GOT3 (cell line): ENCODE measurements at regions not wholly inside any gene's neighbourhood (a gene's known extent, or its start where the extent isn't known, plus 50 kb on each side); places are given as distances from the start of the nearest gene placed in this dataset.
"Not testable (repeated sequence)": the region's sequence is repeated elsewhere in the genome, so short reads cannot be mapped to it uniquely, and the experiment has no call there.

ENCODE experiments used
- DNase-seq: peaks from one replicate; lab custom pipeline; 2025; ENCODE audit warnings: mixed read lengths; lab: John Stamatoyannopoulos, UW

- DNase-seq: no peak
Observed at GRCh38 chr2:235218486-235218907, 266.7 kb downstream of the SH3BP4 start.

GRCh38 chr2:235219048-235219447, 267.2 kb downstream of the SH3BP4 start:
- DNase-seq: no peak

- no peak for DNase-seq
Observed at GRCh38 chr2:235220331-235220730, 268.5 kb downstream of the SH3BP4 start.

- no peak for DNase-seq
Observed at GRCh38 chr2:235223011-235223410, 270.8 kb upstream of the AGAP1 start.

- no peak for DNase-seq
Observed at GRCh38 chr2:235224410-235224809, 269.4 kb upstream of the AGAP1 start.

GRCh38 chr2:235225261-235225660, 268.6 kb upstream of the AGAP1 start:
- DNase-seq: no peak

GRCh38 chr2:235227590-235227989, 266.3 kb upstream of the AGAP1 start:
- DNase-seq: no peak

GRCh38 chr2:235228422-235228821, 265.4 kb upstream of the AGAP1 start:
- not testable (repeated sequence) for DNase-seq

- DNase-seq: no peak
Observed at GRCh38 chr2:235229236-235229635, 264.6 kb upstream of the AGAP1 start.

- DNase-seq: no peak
Observed at GRCh38 chr2:235230821-235231601, 262.8 kb upstream of the AGAP1 start.

GRCh38 chr2:235232449-235233433, 261.1 kb upstream of the AGAP1 start:
- DNase-seq: no peak

- no peak for DNase-seq
Observed at GRCh38 chr2:235234736-235235135, 259.1 kb upstream of the AGAP1 start.

- no peak for DNase-seq
Observed at GRCh38 chr2:235235977-235236767, 257.7 kb upstream of the AGAP1 start.

GRCh38 chr2:235238537-235238936, 255.3 kb upstream of the AGAP1 start:
- no peak for DNase-seq

- DNase-seq: no peak
Observed at GRCh38 chr2:235240574-235240973, 253.3 kb upstream of the AGAP1 start.

- no peak for DNase-seq
Observed at GRCh38 chr2:235244255-235245220, 249.3 kb upstream of the AGAP1 start.

GRCh38 chr2:235247001-235247400, 246.8 kb upstream of the AGAP1 start:
- DNase-seq: no peak

- DNase-seq: no peak
Observed at GRCh38 chr2:235255693-235256092, 238.2 kb upstream of the AGAP1 start.

- no peak for DNase-seq
Observed at GRCh38 chr2:235257590-235257989, 236.3 kb upstream of the AGAP1 start.

GRCh38 chr2:235262750-235263149, 231.1 kb upstream of the AGAP1 start:
- DNase-seq: no peak
